ENCODE measurements at regions not wholly inside any gene's neighbourhood (a gene's known extent, or its start where the extent isn't known, plus 50 kb on each side); places are given as distances from the start of the nearest gene placed in this dataset.

DNA sequence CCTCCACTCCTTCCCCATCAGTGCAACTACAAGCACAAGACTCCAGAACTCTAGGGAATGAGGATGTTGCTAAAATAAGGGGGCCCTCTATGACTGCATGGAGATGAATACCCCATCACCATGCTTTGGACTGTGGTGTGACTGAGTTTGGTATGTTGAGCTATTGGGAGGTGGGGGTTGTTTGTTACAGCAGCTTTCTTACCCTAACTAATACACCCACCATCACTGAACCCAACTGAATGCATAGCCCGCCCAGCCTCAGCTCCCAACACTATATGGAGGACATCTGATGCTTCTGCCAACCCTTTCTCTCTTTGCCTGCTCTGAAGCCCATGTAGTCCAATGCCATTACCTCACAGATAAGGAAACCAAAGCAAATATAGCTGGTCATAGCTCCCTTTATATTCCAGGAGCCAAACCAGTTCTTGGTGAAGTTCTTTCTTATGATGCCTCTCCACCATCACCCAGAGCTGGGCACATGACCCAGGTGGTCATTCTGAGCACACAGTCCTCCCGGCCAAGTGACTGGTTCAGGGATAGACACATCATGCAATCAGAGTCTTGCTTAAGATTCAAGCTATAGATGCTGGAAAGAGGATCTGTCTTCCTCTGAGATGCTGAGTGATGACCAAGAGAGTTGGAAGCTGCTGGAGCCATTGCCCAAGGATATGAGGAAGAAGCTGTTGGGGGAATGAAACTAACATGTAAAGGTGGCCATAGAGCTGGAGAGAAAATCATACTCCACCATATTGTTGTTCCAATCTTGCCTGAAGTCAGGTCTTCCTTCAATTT is 155.6 kb upstream of the HAAO start:
- no peak for TF ChIP-seq CTCF (conservative IDR thresholded peaks at IDR 0.05 in 1 of 2, IDR thresholded peaks at IDR 0.05 in 1 of 2; ENCODE audit: low read depth in 1 of 2, low read length in 2 of 2)
- no peak for TF ChIP-seq EZH2 (IDR thresholded peaks at IDR 0.05; ENCODE audit: low read length, missing control alignments)

All from fibroblast of lung (primary cell).